ENCODE measurements at regions not wholly inside any gene's neighbourhood (a gene's known extent, or its start where the extent isn't known, plus 50 kb on each side); places are given as distances from the start of the nearest gene placed in this dataset.
"Not testable (repeated sequence)": the region's sequence is repeated elsewhere in the genome, so short reads cannot be mapped to it uniquely, and the experiment has no call there.

GRCh38 chr5:124044613-124045012 is 532.6 kb downstream of the CSNK1G3 start:
- no peaks in the 10 kb centered on the region for H3K36me3 ChIP-seq
- no peaks in the 10 kb centered on the region for H3K27me3 ChIP-seq
- DNase-seq, result no peak
- no peaks in the 10 kb centered on the region for H3K9me3 ChIP-seq (replicated peaks)
- no peak overlapping the region for H3K27ac ChIP-seq
- no peaks in the 10 kb centered on the region for H3K4me1 ChIP-seq
- no peak overlapping the region for H3K4me3 ChIP-seq

- H3K27me3 ChIP-seq, result no peaks in the 10 kb centered on the region
- H3K27ac ChIP-seq, result no peak overlapping the region
- DNase-seq, result peak in 1 of 2 experiments; percentile 22
Measured at GRCh38 chr5:124043456-124043855, 531.5 kb downstream of the CSNK1G3 start.

GRCh38 chr5:124040799-124041198 is 528.8 kb downstream of the CSNK1G3 start:
- no peak for DNase-seq
- no peak overlapping the region for H3K4me3 ChIP-seq
- H3K36me3 ChIP-seq, result no peaks in the 10 kb centered on the region
- no peak overlapping the region for H3K27ac ChIP-seq
- no peaks in the 10 kb centered on the region for H3K9me3 ChIP-seq (replicated peaks)
- no peaks in the 10 kb centered on the region for H3K27me3 ChIP-seq
- H3K4me1 ChIP-seq, result no peaks in the 10 kb centered on the region

More at GRCh38 chr5:124043456-124043855, 531.5 kb downstream of the CSNK1G3 start:
- Histone ChIP-seq H3K9me3 (replicated peaks) (no peaks in the 10 kb centered on the region), H3K4me1 (no peaks in the 10 kb centered on the region), H3K4me3 (no peak overlapping the region), H3K36me3 (no peaks in the 10 kb centered on the region)

GRCh38 chr5:124039410-124039809 is 527.4 kb downstream of the CSNK1G3 start:
- no peaks in the 10 kb centered on the region for H3K9me3 ChIP-seq (replicated peaks)
- H3K36me3 ChIP-seq, result no peaks in the 10 kb centered on the region
- H3K4me3 ChIP-seq, result no peak overlapping the region
- H3K4me1 ChIP-seq, result no peaks in the 10 kb centered on the region
- H3K27ac ChIP-seq, result no peak overlapping the region
- H3K27me3 ChIP-seq, result no peaks in the 10 kb centered on the region
- DNase-seq, result no peak

GRCh38 chr5:124036786-124037185 is 524.8 kb downstream of the CSNK1G3 start:
- Histone ChIP-seq H3K27ac (no peak overlapping the region), H3K4me3 (no peak overlapping the region), H3K9me3 (replicated peaks) (no peaks in the 10 kb centered on the region), H3K27me3 (no peaks in the 10 kb centered on the region), H3K4me1 (no peaks in the 10 kb centered on the region), H3K36me3 (no peaks in the 10 kb centered on the region)
- no peak for DNase-seq

- H3K36me3 ChIP-seq, result no peaks in the 10 kb centered on the region
- no peak overlapping the region for H3K27ac ChIP-seq
- H3K27me3 ChIP-seq, result no peaks in the 10 kb centered on the region
- H3K9me3 ChIP-seq (replicated peaks), result no peaks in the 10 kb centered on the region; the same call in 1 of the 2 replicates
- no peaks in the 10 kb centered on the region for H3K4me1 ChIP-seq
- no peak overlapping the region for H3K4me3 ChIP-seq
- no peak for DNase-seq
Measured at GRCh38 chr5:124034963-124035362, 523.0 kb downstream of the CSNK1G3 start.

- no peak for DNase-seq
- no peak overlapping the region for H3K27ac ChIP-seq
- no peaks in the 10 kb centered on the region; the same call in 1 of the 2 replicates for H3K9me3 ChIP-seq (replicated peaks)
- no peaks in the 10 kb centered on the region for H3K27me3 ChIP-seq
- H3K36me3 ChIP-seq, result no peaks in the 10 kb centered on the region
- no peaks in the 10 kb centered on the region for H3K4me1 ChIP-seq
- H3K4me3 ChIP-seq, result no peak overlapping the region
Measured at GRCh38 chr5:124034083-124034700, 522.2 kb downstream of the CSNK1G3 start.

- H3K27ac ChIP-seq, result no peak overlapping the region
- no peaks in the 10 kb centered on the region for H3K4me1 ChIP-seq
Measured at GRCh38 chr5:124030043-124030491, 518.1 kb downstream of the CSNK1G3 start.

GRCh38 chr5:124027441-124027840 is 515.5 kb downstream of the CSNK1G3 start:
- Histone ChIP-seq H3K4me1 (no peaks in the 10 kb centered on the region), H3K9me3 (replicated peaks) (no peaks in the 10 kb centered on the region; the same call in 1 of the 2 replicates), H3K27ac (no peak overlapping the region), H3K4me3 (no peak overlapping the region), H3K27me3 (no peaks in the 10 kb centered on the region), H3K36me3 (no peaks in the 10 kb centered on the region)
- DNase-seq, result no peak

More at GRCh38 chr5:124030043-124030491, 518.1 kb downstream of the CSNK1G3 start:
- no peak for DNase-seq
- H3K9me3 ChIP-seq (replicated peaks), result no peaks in the 10 kb centered on the region; the same call in 1 of the 2 replicates
- no peaks in the 10 kb centered on the region for H3K27me3 ChIP-seq
- H3K4me3 ChIP-seq, result no peak overlapping the region
- H3K36me3 ChIP-seq, result no peaks in the 10 kb centered on the region

GRCh38 chr5:124025306-124025845 is 513.4 kb downstream of the CSNK1G3 start:
- no peak for DNase-seq
- Histone ChIP-seq H3K4me3 (no peak overlapping the region), H3K27me3 (no peaks in the 10 kb centered on the region), H3K9me3 (replicated peaks) (no peaks in the 10 kb centered on the region), H3K36me3 (no peaks in the 10 kb centered on the region), H3K4me1 (no peaks in the 10 kb centered on the region), H3K27ac (no peak overlapping the region)

GRCh38 chr5:124022966-124023365 is 511.0 kb downstream of the CSNK1G3 start:
- no peaks in the 10 kb centered on the region for H3K36me3 ChIP-seq
- DNase-seq, result no peak
- no peak overlapping the region for H3K27ac ChIP-seq
- no peaks in the 10 kb centered on the region for H3K4me1 ChIP-seq
- H3K9me3 ChIP-seq (replicated peaks), result peaks cover 4% of the 10 kb centered on the region; the same call in 1 of the 2 replicates
- H3K27me3 ChIP-seq, result no peaks in the 10 kb centered on the region
- H3K4me3 ChIP-seq, result no peak overlapping the region

- H3K4me3 ChIP-seq, result no peak overlapping the region
- no peaks in the 10 kb centered on the region for H3K36me3 ChIP-seq
- no peaks in the 10 kb centered on the region for H3K27me3 ChIP-seq
- no peak for DNase-seq
- peaks cover 5% of the 10 kb centered on the region; the same call in 1 of the 2 replicates for H3K9me3 ChIP-seq (replicated peaks)
- no peaks in the 10 kb centered on the region for H3K4me1 ChIP-seq
- no peak overlapping the region for H3K27ac ChIP-seq
Measured at GRCh38 chr5:124021776-124022175, 509.8 kb downstream of the CSNK1G3 start.

GRCh38 chr5:124021066-124021641 is 509.2 kb downstream of the CSNK1G3 start:
- no peaks in the 10 kb centered on the region for H3K4me1 ChIP-seq
- H3K27me3 ChIP-seq, result no peaks in the 10 kb centered on the region

GRCh38 chr5:124017321-124017720 is 505.3 kb downstream of the CSNK1G3 start:
- not testable (repeated sequence) for H3K27me3 ChIP-seq; H3K4me1 ChIP-seq; H3K27ac ChIP-seq; H3K4me3 ChIP-seq; H3K9me3 ChIP-seq (replicated peaks); H3K36me3 ChIP-seq; DNase-seq

More at GRCh38 chr5:124021066-124021641, 509.2 kb downstream of the CSNK1G3 start:
- H3K36me3 ChIP-seq, result no peaks in the 10 kb centered on the region
- H3K27ac ChIP-seq, result no peak overlapping the region
- DNase-seq, result no peak
- H3K4me3 ChIP-seq, result no peak overlapping the region
- H3K9me3 ChIP-seq (replicated peaks), result peaks cover 6% of the 10 kb centered on the region; the same call in 1 of the 2 replicates

- DNase-seq, result no peak
- no peak overlapping the region for H3K4me3 ChIP-seq
Measured at GRCh38 chr5:124007675-124008398, 495.9 kb downstream of the CSNK1G3 start.

More at GRCh38 chr5:124007675-124008398, 495.9 kb downstream of the CSNK1G3 start:
- H3K36me3 ChIP-seq, result no peaks in the 10 kb centered on the region
- peaks cover 10% of the 10 kb centered on the region for H3K9me3 ChIP-seq (replicated peaks)
- no peaks in the 10 kb centered on the region for H3K27me3 ChIP-seq
- no peak overlapping the region for H3K27ac ChIP-seq
- no peaks in the 10 kb centered on the region for H3K4me1 ChIP-seq

All from SJCRH30 (cell line).